Erythroblast (primary cell): ENCODE measurements at regions not wholly inside any gene's neighbourhood (a gene's known extent, or its start where the extent isn't known, plus 50 kb on each side); places are given as distances from the start of the nearest gene placed in this dataset.

ENCODE experiments used
- GATA1 ChIP-seq: IDR thresholded peaks from 2 replicates; pipeline ENCODE4 v1.6.1; 2011; ENCODE audit warnings: low read depth, mild to moderate bottlenecking, control low read depth, low read length, moderate library complexity
- POLR2A ChIP-seq: IDR thresholded peaks from 2 replicates; pipeline ENCODE4 v1.6.1; 2011; ENCODE audit warnings: mild to moderate bottlenecking, low read length

DNA sequence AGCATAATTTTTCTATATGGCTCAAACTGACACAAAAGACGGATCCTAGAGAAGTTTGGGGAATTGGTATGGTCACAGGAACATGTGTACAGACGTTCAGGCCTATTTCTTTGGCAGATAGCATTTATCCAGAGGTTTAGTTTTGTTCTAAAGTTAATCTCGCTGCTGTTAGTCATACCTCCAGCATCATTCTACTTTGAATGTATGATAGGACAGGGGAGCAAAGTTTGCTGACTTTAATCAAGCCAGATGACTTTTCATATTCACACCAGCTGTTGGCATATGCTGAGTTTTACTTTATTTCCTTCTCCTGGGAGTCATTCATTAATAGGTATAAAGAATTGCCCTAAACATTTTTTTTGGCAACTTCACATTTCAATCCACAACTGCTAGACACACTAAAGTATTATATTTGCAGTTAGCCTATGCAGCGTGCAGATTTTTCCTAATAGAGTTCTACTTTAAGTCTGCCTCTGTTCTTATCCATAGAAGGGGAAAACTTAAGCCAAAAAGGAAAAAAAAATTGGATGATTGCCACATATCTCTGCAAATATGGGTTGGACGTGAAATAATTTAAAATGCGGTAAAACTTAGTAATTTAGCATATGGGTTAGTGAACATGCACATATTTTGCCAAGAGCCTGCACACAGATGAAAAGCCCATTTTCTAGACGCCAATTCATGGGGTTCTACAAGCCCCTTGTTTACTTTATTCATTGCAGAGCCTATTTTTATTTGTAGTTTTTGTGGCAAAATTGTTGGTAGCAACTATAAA, 213.1 kb downstream of the C7orf25 start:
- TF ChIP-seq POLR2A (no peak), GATA1 (no peak)
